ENCODE measurements at regions not wholly inside any gene's neighbourhood (a gene's known extent, or its start where the extent isn't known, plus 50 kb on each side); places are given as distances from the start of the nearest gene placed in this dataset.
"Not testable (repeated sequence)": the region's sequence is repeated elsewhere in the genome, so short reads cannot be mapped to it uniquely, and the experiment has no call there.

GRCh38 chr7:55672084-55672483, 99.8 kb upstream of the VOPP1 start:
- not testable (repeated sequence) for TF ChIP-seq CTCF, POLR2A (IDR thresholded peaks at IDR 0.05)

All from esophagus squamous epithelium (tissue), 4 donors.